ENCODE measurements at regions not wholly inside any gene's neighbourhood (a gene's known extent, or its start where the extent isn't known, plus 50 kb on each side); places are given as distances from the start of the nearest gene placed in this dataset.

DNA sequence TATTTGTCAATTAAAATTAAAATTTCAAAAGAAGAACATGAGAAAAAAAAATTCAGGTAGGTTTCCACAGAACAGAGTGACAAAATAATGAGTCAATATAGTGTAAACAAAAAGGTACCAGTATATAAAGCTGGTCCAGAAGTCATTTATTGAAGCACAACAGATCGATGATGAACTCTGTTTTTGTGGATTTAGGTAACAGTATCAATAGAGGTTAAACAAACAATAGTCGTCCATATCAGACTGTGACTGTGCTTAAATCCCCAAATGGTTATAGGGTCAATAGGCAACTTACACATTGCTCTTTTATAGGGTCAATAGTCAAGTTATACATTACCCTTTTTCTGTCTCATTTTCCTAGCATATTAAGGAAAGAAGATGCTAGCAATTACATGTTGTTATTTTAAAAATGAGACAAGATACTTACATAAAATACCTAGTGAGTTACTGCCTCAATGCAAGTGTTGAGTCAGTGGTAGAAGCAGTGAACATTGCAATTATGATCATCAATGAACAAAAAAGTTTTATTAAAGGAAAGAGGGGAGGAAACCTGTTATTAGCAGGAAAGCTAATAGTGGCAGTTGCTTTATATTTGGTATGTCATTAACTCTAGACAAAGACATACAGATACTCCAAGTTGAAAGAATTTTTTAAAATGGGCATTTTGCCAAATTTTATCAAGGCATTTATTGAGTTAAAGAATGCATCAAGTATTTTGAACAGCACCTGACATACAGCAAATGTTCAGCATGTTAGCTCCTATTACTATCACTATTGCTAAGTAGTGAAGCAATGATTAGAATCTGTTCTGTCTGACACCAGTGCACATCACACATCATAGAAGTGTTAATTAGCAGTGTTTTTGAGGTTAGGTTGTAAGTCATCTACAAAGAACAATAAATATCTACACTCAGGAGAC, 102.9 kb downstream of the CCER1 start:
- TF ChIP-seq, protein P1, sequence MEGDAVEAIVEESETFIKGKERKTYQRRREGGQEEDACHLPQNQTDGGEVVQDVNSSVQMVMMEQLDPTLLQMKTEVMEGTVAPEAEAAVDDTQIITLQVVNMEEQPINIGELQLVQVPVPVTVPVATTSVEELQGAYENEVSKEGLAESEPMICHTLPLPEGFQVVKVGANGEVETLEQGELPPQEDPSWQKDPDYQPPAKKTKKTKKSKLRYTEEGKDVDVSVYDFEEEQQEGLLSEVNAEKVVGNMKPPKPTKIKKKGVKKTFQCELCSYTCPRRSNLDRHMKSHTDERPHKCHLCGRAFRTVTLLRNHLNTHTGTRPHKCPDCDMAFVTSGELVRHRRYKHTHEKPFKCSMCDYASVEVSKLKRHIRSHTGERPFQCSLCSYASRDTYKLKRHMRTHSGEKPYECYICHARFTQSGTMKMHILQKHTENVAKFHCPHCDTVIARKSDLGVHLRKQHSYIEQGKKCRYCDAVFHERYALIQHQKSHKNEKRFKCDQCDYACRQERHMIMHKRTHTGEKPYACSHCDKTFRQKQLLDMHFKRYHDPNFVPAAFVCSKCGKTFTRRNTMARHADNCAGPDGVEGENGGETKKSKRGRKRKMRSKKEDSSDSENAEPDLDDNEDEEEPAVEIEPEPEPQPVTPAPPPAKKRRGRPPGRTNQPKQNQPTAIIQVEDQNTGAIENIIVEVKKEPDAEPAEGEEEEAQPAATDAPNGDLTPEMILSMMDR (IDR thresholded peaks at IDR 0.05; ENCODE audit: low read depth, low read length), result no peak
- TF ChIP-seq EZH2phosphoT487 (IDR thresholded peaks at IDR 0.05; ENCODE audit: low read depth), result no peak
